Endothelial cell of umbilical vein (primary cell): ENCODE measurements at regions not wholly inside any gene's neighbourhood (a gene's known extent, or its start where the extent isn't known, plus 50 kb on each side); places are given as distances from the start of the nearest gene placed in this dataset.

ENCODE experiments used
- BruUV-seq: library from RNA; stranded (reverse); fragments of 400-500 nt; replicated peaks from 2 replicates; lab custom pipeline; 2021; lab: Mats Ljungman, UMichigan
- CTCF ChIA-PET: fragments of 300-600, 350-600 bp; sonication (Branson Sonifier 250); formaldehyde crosslinking; loops from one replicate; lab custom pipeline; 2021; ENCODE audit warnings: antibody characterized with exemption, inconsistent platforms; lab: Charles Lee
- POLR2A ChIA-PET: fragments of 300-600, 350-600 bp; sonication (Branson Sonifier 250); formaldehyde crosslinking; loops from one replicate; lab custom pipeline; 2021; ENCODE audit warnings: antibody characterized with exemption, inconsistent platforms; lab: Charles Lee
- DNase-seq: peaks from one replicate; pipeline ENCODE4 v3.0.0-alpha.2; 2011; ENCODE audit warnings: low read depth, low spot score
- FAIRE-seq: peaks from 2 replicates; lab custom pipeline; 2011; peaks lifted over from hg19 to GRCh38; lab: Jason Lieb, UNC
- H2AFZ ChIP-seq: 2 replicates; pipeline ENCODE4 v1.6.0; 2012; ENCODE audit warnings: low read depth, low read length, control low read depth, inconsistent platforms
- H3K27ac ChIP-seq: 2 replicates; pipeline ENCODE4 v1.5.1; 2011; ENCODE audit warnings: low read depth, mild to moderate bottlenecking, control low read depth, low read length, moderate library complexity; ENCODE audit not compliant: insufficient read depth
- H3K27me3 ChIP-seq, 2 experiments: 2 replicates each; pipeline versions ENCODE4 v1.6.0 to v1.6.1; 2011; ENCODE audit warnings: low read length in 2 of 2, mixed read lengths in 1 of 2; ENCODE audit not compliant: control insufficient read depth in 2 of 2, insufficient read depth in 2 of 2
- H3K36me3 ChIP-seq, 2 experiments: 2 replicates in 1 of 2; 3 replicates in 1 of 2; pipeline ENCODE4 v1.5.1; 2011; ENCODE audit warnings: low read length in 2 of 2, mild to moderate bottlenecking in 1 of 2, moderate library complexity in 1 of 2; ENCODE audit not compliant: control insufficient read depth in 2 of 2, insufficient read depth in 2 of 2; ENCODE audit errors: extremely low read depth in 1 of 2
- H3K4me1 ChIP-seq: 3 replicates; pipeline ENCODE4 v1.5.1; 2011; ENCODE audit warnings: mild to moderate bottlenecking, low read length; ENCODE audit not compliant: control insufficient read depth, insufficient read depth; ENCODE audit errors: extremely low read depth
- H3K4me2 ChIP-seq: 2 replicates; pipeline ENCODE4 v1.6.1; 2011; ENCODE audit warnings: low read length, control low read depth, mixed read lengths; ENCODE audit not compliant: insufficient read depth
- H3K4me3 ChIP-seq, 3 experiments: fragments of 200-600 bp in 1 of 3; sonication (generic), shearing (Covaris generic) in 1 of 3; replicated peaks in 1 of 3; 2 replicates each; pipeline ENCODE4 v1.5.1; 2011 to 2016; ENCODE audit warnings: control low read depth in 3 of 3, low read length in 3 of 3, mild to moderate bottlenecking in 2 of 3, inconsistent platforms in 1 of 3, low read depth in 1 of 3, moderate library complexity in 1 of 3; ENCODE audit not compliant: insufficient read depth in 1 of 3
- H3K79me2 ChIP-seq: 2 replicates; pipeline ENCODE4 v1.6.0; 2012; ENCODE audit warnings: low read length, inconsistent platforms; ENCODE audit not compliant: control insufficient read depth, insufficient read depth
- H3K9ac ChIP-seq: replicated peaks from 2 replicates; pipeline ENCODE3; 2011; ENCODE audit warnings: low read length, control low read depth; ENCODE audit not compliant: insufficient read depth; ENCODE audit errors: extremely low read depth
- H3K9me1 ChIP-seq: replicated peaks from 3 replicates; pipeline ENCODE4 v1.6.0; 2011; ENCODE audit warnings: mild to moderate bottlenecking, low read length; ENCODE audit not compliant: control insufficient read depth, insufficient read depth; ENCODE audit errors: extremely low read depth
- H3K9me3 ChIP-seq: replicated peaks from 2 replicates; pipeline ENCODE4 v1.5.1; 2012; ENCODE audit warnings: low read length, inconsistent platforms; ENCODE audit not compliant: control insufficient read depth, insufficient read depth
- H4K20me1 ChIP-seq: replicated peaks from 2 replicates; pipeline ENCODE3; 2011; ENCODE audit warnings: mild to moderate bottlenecking, low read length; ENCODE audit not compliant: control insufficient read depth, insufficient read depth; ENCODE audit errors: extremely low read depth
- EZH2 ChIP-seq: IDR thresholded peaks from 2 replicates; pipeline ENCODE4 v1.6.1; 2012; ENCODE audit warnings: borderline replicate concordance, low read depth, mild to moderate bottlenecking, moderate library complexity, low read length, inconsistent platforms; ENCODE audit not compliant: severe bottlenecking
- FOS ChIP-seq: IDR thresholded peaks from 2 replicates; pipeline ENCODE4 v1.6.1; 2011; ENCODE audit warnings: mild to moderate bottlenecking, low read length, moderate library complexity, borderline replicate concordance; ENCODE audit not compliant: insufficient read depth
- GATA2 ChIP-seq: IDR thresholded peaks from 2 replicates; pipeline ENCODE4 v1.7.0; 2011; ENCODE audit warnings: low read depth, mild to moderate bottlenecking, moderate library complexity, mixed read lengths, low read length; ENCODE audit not compliant: insufficient read length, insufficient read depth
- JUN ChIP-seq: IDR thresholded peaks from 2 replicates; pipeline ENCODE4 v1.6.1; 2011; ENCODE audit warnings: borderline replicate concordance, low read depth; ENCODE audit not compliant: insufficient read length, insufficient read depth
- MYC ChIP-seq: IDR thresholded peaks from one replicate; pipeline ENCODE4 v1.6.1; 2011; ENCODE audit warnings: mild to moderate bottlenecking, low read depth, low read length
- POLR2A ChIP-seq: IDR thresholded peaks from 2 replicates; pipeline ENCODE4 v1.6.1; 2012; ENCODE audit warnings: low read depth, mild to moderate bottlenecking, control low read depth, low read length
- POLR2AphosphoS5 ChIP-seq: IDR thresholded peaks from 2 replicates; pipeline ENCODE4 v1.6.1; 2012; ENCODE audit warnings: low read depth, mild to moderate bottlenecking, control low read depth, low read length, moderate library complexity; ENCODE audit not compliant: insufficient read depth
- dilution Hi-C: fragments of 300-500 bp; cut with MboI; formaldehyde crosslinking; loops from one replicate; pipeline ENCODE4 v1.15.0; 2019; ENCODE audit warnings: low sequenced_read_pairs; ENCODE audit not compliant: extremely low pct_ligation_motif_present
- intact Hi-C: fragments of 100-400 bp; cut with micrococcal nuclease; formaldehyde crosslinking; loops from one replicate; pipeline ENCODE4 v1.10.0; 2022
- TF ChIP-seq, protein P1 (sequence below): IDR thresholded peaks from 2 replicates; pipeline ENCODE4 v1.6.1; 2011; ENCODE audit not compliant: insufficient read depth, insufficient read length
- TF ChIP-seq, protein P2 (sequence below), 2 donors: IDR thresholded peaks; 1 replicate in 1 of 2; 2 replicates in 1 of 2; pipeline ENCODE4 v1.5.1; 2011; ENCODE audit warnings: low read length in 2 of 2, mild to moderate bottlenecking in 2 of 2, moderate library complexity in 2 of 2, control low read depth in 1 of 2, inconsistent platforms in 1 of 2, low read depth in 1 of 2; ENCODE audit not compliant: insufficient read depth in 1 of 2; ENCODE audit errors: extremely low read depth in 1 of 2

- H3K27me3 ChIP-seq: no peaks in the 10 kb centered on the region
- no peaks in the 10 kb centered on the region for H3K9me3 ChIP-seq
- POLR2A ChIA-PET: no interaction called here
- H3K4me1 ChIP-seq: no peaks in the 10 kb centered on the region
- DNase-seq: no peak
- H3K27ac ChIP-seq: no peak overlapping the region
- intact Hi-C loops: no loop called here
- H3K36me3 ChIP-seq: no peaks in the 10 kb centered on the region
- no peak overlapping the region for H3K4me3 ChIP-seq
- dilution Hi-C loops: no loop called here
- BruUV-seq: no TSS peak
- H2AFZ ChIP-seq: no peak overlapping the region
- H3K9ac ChIP-seq: no peak overlapping the region
- no peaks in the 10 kb centered on the region for H3K9me1 ChIP-seq
- no peaks in the 10 kb centered on the region for H3K79me2 ChIP-seq
- CTCF ChIA-PET: no interaction called here
- TF ChIP-seq POLR2A (no peak), JUN (no peak), POLR2AphosphoS5 (no peak), FOS (no peak), GATA2 (no peak), EZH2 (no peak), MYC (no peak)
- TF ChIP-seq, protein P1, sequence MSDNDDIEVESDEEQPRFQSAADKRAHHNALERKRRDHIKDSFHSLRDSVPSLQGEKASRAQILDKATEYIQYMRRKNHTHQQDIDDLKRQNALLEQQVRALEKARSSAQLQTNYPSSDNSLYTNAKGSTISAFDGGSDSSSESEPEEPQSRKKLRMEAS: no peak
- TF ChIP-seq, protein P2, sequence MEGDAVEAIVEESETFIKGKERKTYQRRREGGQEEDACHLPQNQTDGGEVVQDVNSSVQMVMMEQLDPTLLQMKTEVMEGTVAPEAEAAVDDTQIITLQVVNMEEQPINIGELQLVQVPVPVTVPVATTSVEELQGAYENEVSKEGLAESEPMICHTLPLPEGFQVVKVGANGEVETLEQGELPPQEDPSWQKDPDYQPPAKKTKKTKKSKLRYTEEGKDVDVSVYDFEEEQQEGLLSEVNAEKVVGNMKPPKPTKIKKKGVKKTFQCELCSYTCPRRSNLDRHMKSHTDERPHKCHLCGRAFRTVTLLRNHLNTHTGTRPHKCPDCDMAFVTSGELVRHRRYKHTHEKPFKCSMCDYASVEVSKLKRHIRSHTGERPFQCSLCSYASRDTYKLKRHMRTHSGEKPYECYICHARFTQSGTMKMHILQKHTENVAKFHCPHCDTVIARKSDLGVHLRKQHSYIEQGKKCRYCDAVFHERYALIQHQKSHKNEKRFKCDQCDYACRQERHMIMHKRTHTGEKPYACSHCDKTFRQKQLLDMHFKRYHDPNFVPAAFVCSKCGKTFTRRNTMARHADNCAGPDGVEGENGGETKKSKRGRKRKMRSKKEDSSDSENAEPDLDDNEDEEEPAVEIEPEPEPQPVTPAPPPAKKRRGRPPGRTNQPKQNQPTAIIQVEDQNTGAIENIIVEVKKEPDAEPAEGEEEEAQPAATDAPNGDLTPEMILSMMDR (IDR thresholded peaks at IDR 0.05; ENCODE audit: extremely low read depth in 1 of 2, insufficient read depth in 1 of 2, low read depth in 1 of 2, low read length in 2 of 2): no peak
- FAIRE-seq: no peak
- H4K20me1 ChIP-seq: no peaks in the 10 kb centered on the region
- no peak overlapping the region for H3K4me2 ChIP-seq
These were observed 78.7 kb downstream of the ISG20 start for GRCh38 chr15:88717382-88718031.
